HEK293 (cell line): ENCODE measurements at regions not wholly inside any gene's neighbourhood (a gene's known extent, or its start where the extent isn't known, plus 50 kb on each side); places are given as distances from the start of the nearest gene placed in this dataset.

Experiments used
- CTCF ChIA-PET: fragments of 350-600 bp; formaldehyde crosslinking; extraction: SDS; loops from one replicate; lab custom pipeline; 2021; ENCODE audit warnings: antibody characterized with exemption; lab: Yijun Ruan, JAX
- POLR2A ChIA-PET: fragments of 300-600 bp; formaldehyde crosslinking; extraction: SDS; loops from one replicate; lab custom pipeline; 2020; ENCODE audit warnings: antibody characterized with exemption, inconsistent platforms; lab: Yijun Ruan, JAX
- H3K27ac ChIP-seq: fragments of 200-500 bp; sonication (Bioruptor generic); 2 replicates; pipeline ENCODE4 v1.5.1; 2014; ENCODE audit warnings: low read depth, low read length, control low read depth, inconsistent platforms; ENCODE audit errors: extremely low read depth
- H3K36me3 ChIP-seq, 2 experiments: fragments of 200-500 bp in 1 of 2; sonication (Bioruptor generic) in 1 of 2; 1 replicate in 1 of 2; 2 replicates in 1 of 2; pipeline ENCODE4 v1.5.1; 2014 to 2017; ENCODE audit warnings: inconsistent platforms in 2 of 2, low read length in 2 of 2; ENCODE audit not compliant: control insufficient read depth in 2 of 2, insufficient read depth in 1 of 2
- H3K4me1 ChIP-seq: fragments of 200-500 bp; sonication (Bioruptor generic); 2 replicates; pipeline ENCODE4 v1.5.1; 2014; ENCODE audit warnings: mild to moderate bottlenecking, low read length, inconsistent platforms; ENCODE audit not compliant: control insufficient read depth, insufficient read depth
- H3K4me3 ChIP-seq: 2 replicates; pipeline ENCODE4 v1.5.1; 2011; ENCODE audit warnings: low read depth, mild to moderate bottlenecking, control low read depth, low read length, moderate library complexity
- H3K9me3 ChIP-seq: fragments of 200-500 bp; sonication (Bioruptor generic); 2 replicates; pipeline ENCODE4 v1.5.1; 2014; ENCODE audit warnings: low read depth, low read length, inconsistent platforms; ENCODE audit not compliant: control insufficient read depth, insufficient read depth
- GLI4 ChIP-seq: fragments of 450-650 bp; formaldehyde crosslinking; IDR thresholded peaks from 2 replicates; pipeline ENCODE4 v1.5.1; 2016; ENCODE audit warnings: missing biosample characterization, missing genetic modification characterization
- KLF7 ChIP-seq: fragments of 450-650 bp; formaldehyde crosslinking; IDR thresholded peaks from 2 replicates; pipeline ENCODE4 v1.5.1; 2016; ENCODE audit warnings: missing biosample characterization, missing genetic modification characterization, borderline replicate concordance
- MEIS1 ChIP-seq: sonication (generic); formaldehyde crosslinking; IDR thresholded peaks from 2 replicates; pipeline ENCODE4 v1.8.1; 2022; ENCODE audit warnings: missing genetic modification reagents, mild to moderate bottlenecking, borderline replicate concordance
- WT1 ChIP-seq: fragments of 450-650 bp; formaldehyde crosslinking; IDR thresholded peaks from 2 replicates; pipeline ENCODE4 v1.5.1; 2016; ENCODE audit warnings: missing biosample characterization, missing genetic modification characterization
- ZBTB7A ChIP-seq: fragments of 450-650 bp; formaldehyde crosslinking; IDR thresholded peaks from 2 replicates; pipeline ENCODE4 v1.5.1; 2016; ENCODE audit warnings: low read depth, missing biosample characterization, missing genetic modification characterization
- ZNF114 ChIP-seq: fragments of 450-650 bp; formaldehyde crosslinking; IDR thresholded peaks from 2 replicates; pipeline ENCODE4 v1.5.0; 2017; ENCODE audit warnings: missing biosample characterization, missing genetic modification characterization
- ZNF138 ChIP-seq: fragments of 450-650 bp; formaldehyde crosslinking; IDR thresholded peaks from 2 replicates; pipeline ENCODE4 v1.5.1; 2016; ENCODE audit warnings: missing biosample characterization, missing genetic modification characterization, borderline replicate concordance
- ZNF140 ChIP-seq: fragments of 450-650 bp; formaldehyde crosslinking; IDR thresholded peaks from 2 replicates; pipeline ENCODE4 v1.5.1; 2016; ENCODE audit warnings: missing biosample characterization, missing genetic modification characterization
- ZNF184 ChIP-seq: fragments of 450-650 bp; IDR thresholded peaks from 2 replicates; pipeline ENCODE4 v1.5.1; 2018; ENCODE audit warnings: missing biosample characterization, mild to moderate bottlenecking, missing genetic modification characterization
- ZNF202 ChIP-seq: fragments of 450-650 bp; formaldehyde crosslinking; IDR thresholded peaks from 2 replicates; pipeline ENCODE4 v1.5.1; 2016; ENCODE audit warnings: missing biosample characterization, missing genetic modification characterization, borderline replicate concordance
- ZNF514 ChIP-seq: fragments of 450-650 bp; formaldehyde crosslinking; IDR thresholded peaks from 2 replicates; pipeline ENCODE4 v1.5.1; 2016; ENCODE audit warnings: missing biosample characterization, missing genetic modification characterization
- ZNF548 ChIP-seq: fragments of 450-650 bp; formaldehyde crosslinking; IDR thresholded peaks from 2 replicates; pipeline ENCODE4 v1.5.1; 2016; ENCODE audit warnings: missing biosample characterization, missing genetic modification characterization
- ZNF549 ChIP-seq: fragments of 450-650 bp; IDR thresholded peaks from 2 replicates; pipeline ENCODE4 v1.5.1; 2018; ENCODE audit warnings: missing biosample characterization, missing genetic modification characterization, mild to moderate bottlenecking, inconsistent platforms, moderate library complexity
- ZNF558 ChIP-seq: fragments of 450-650 bp; formaldehyde crosslinking; IDR thresholded peaks from 2 replicates; pipeline ENCODE4 v1.5.1; 2016; ENCODE audit warnings: missing biosample characterization, missing genetic modification characterization
- ZNF747 ChIP-seq: fragments of 450-650 bp; formaldehyde crosslinking; IDR thresholded peaks from 2 replicates; pipeline ENCODE4 v1.5.1; 2016; ENCODE audit warnings: missing biosample characterization, missing genetic modification characterization
- ZNF768 ChIP-seq: fragments of 450-650 bp; formaldehyde crosslinking; IDR thresholded peaks from 2 replicates; pipeline ENCODE4 v1.5.1; 2018; ENCODE audit warnings: missing biosample characterization, mild to moderate bottlenecking, missing genetic modification characterization
- ZNF791 ChIP-seq: fragments of 450-650 bp; formaldehyde crosslinking; IDR thresholded peaks from 2 replicates; pipeline ENCODE4 v1.5.1; 2016; ENCODE audit warnings: missing biosample characterization, missing genetic modification characterization
- TF ChIP-seq, protein P1 (sequence below): fragments of 450-650 bp; formaldehyde crosslinking; IDR thresholded peaks from 2 replicates; pipeline ENCODE4 v1.5.1; 2016; ENCODE audit warnings: missing biosample characterization, missing genetic modification characterization, borderline replicate concordance
- TF ChIP-seq, protein P2 (sequence below): fragments of 450-650 bp; formaldehyde crosslinking; IDR thresholded peaks from 2 replicates; pipeline ENCODE4 v1.5.1; 2016; ENCODE audit warnings: missing biosample characterization, missing genetic modification characterization, low read depth
- TF ChIP-seq, protein P3 (sequence below): fragments of 450-650 bp; formaldehyde crosslinking; IDR thresholded peaks from 2 replicates; pipeline ENCODE4 v1.5.1; 2017; ENCODE audit warnings: missing biosample characterization, missing genetic modification characterization
- TF ChIP-seq, protein P4 (sequence below): fragments of 450-650 bp; formaldehyde crosslinking; IDR thresholded peaks from 2 replicates; pipeline ENCODE4 v1.5.1; 2017; ENCODE audit warnings: missing biosample characterization, mild to moderate bottlenecking, missing genetic modification characterization, moderate library complexity
- TF ChIP-seq, protein P5 (sequence below): fragments of 450-650 bp; IDR thresholded peaks from 2 replicates; pipeline ENCODE4 v1.5.1; 2018; ENCODE audit warnings: missing biosample characterization, mild to moderate bottlenecking, missing genetic modification characterization
- TF ChIP-seq, protein P6 (sequence below): fragments of 450-650 bp; formaldehyde crosslinking; IDR thresholded peaks from 2 replicates; pipeline ENCODE4 v1.5.1; 2016; ENCODE audit warnings: missing biosample characterization, missing genetic modification characterization
- TF ChIP-seq, protein P7 (sequence below): fragments of 450-650 bp; formaldehyde crosslinking; IDR thresholded peaks from 2 replicates; pipeline ENCODE4 v1.5.1; 2016; ENCODE audit warnings: missing biosample characterization, missing genetic modification characterization

DNA sequence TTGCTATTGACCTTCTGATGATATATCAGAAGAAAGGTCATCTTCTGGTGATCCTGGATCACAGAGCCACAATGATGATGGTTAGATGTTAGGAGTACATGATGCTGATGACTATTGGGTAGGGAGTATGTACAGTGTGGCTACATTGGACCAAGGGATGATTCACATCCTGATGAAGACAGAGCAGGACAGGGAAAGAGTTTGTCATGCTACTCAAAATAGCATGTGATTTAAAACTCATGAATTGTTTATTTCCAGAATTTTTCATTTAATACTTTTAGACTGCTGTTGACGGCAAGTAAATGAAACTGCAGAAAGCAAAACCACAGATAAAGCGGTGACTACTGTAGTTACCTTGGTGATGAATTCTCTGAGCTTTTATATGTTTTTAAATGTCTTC lies 397.3 kb downstream of the PPP1R3A start:
- H3K9me3 ChIP-seq = no peaks in the 10 kb centered on the region
- POLR2A ChIA-PET = no interaction called here
- H3K4me1 ChIP-seq = no peaks in the 10 kb centered on the region
- H3K36me3 ChIP-seq = no peaks in the 10 kb centered on the region
- no peak overlapping the region for H3K27ac ChIP-seq
- CTCF ChIA-PET = no interaction called here
- TF ChIP-seq ZNF514 = no peak
- no peak for TF ChIP-seq ZNF184 (tag by site-specific recombination)
- TF ChIP-seq ZNF768 (tag by site-specific recombination) = no peak
- TF ChIP-seq, protein P1, sequence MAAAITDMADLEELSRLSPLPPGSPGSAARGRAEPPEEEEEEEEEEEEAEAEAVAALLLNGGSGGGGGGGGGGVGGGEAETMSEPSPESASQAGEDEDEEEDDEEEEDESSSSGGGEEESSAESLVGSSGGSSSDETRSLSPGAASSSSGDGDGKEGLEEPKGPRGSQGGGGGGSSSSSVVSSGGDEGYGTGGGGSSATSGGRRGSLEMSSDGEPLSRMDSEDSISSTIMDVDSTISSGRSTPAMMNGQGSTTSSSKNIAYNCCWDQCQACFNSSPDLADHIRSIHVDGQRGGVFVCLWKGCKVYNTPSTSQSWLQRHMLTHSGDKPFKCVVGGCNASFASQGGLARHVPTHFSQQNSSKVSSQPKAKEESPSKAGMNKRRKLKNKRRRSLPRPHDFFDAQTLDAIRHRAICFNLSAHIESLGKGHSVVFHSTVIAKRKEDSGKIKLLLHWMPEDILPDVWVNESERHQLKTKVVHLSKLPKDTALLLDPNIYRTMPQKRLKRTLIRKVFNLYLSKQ (tag by site-specific recombination) = no peak
- no peak for TF ChIP-seq ZNF558 (tag by site-specific recombination)
- no peak for TF ChIP-seq ZBTB7A (tag by site-specific recombination)
- TF ChIP-seq, protein P2, sequence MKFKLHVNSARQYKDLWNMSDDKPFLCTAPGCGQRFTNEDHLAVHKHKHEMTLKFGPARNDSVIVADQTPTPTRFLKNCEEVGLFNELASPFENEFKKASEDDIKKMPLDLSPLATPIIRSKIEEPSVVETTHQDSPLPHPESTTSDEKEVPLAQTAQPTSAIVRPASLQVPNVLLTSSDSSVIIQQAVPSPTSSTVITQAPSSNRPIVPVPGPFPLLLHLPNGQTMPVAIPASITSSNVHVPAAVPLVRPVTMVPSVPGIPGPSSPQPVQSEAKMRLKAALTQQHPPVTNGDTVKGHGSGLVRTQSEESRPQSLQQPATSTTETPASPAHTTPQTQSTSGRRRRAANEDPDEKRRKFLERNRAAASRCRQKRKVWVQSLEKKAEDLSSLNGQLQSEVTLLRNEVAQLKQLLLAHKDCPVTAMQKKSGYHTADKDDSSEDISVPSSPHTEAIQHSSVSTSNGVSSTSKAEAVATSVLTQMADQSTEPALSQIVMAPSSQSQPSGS (tag by site-specific recombination) = no peak
- TF ChIP-seq ZNF548 (tag by site-specific recombination) = no peak
- no peak for TF ChIP-seq WT1 (tag by site-specific recombination)
- TF ChIP-seq, protein P3, sequence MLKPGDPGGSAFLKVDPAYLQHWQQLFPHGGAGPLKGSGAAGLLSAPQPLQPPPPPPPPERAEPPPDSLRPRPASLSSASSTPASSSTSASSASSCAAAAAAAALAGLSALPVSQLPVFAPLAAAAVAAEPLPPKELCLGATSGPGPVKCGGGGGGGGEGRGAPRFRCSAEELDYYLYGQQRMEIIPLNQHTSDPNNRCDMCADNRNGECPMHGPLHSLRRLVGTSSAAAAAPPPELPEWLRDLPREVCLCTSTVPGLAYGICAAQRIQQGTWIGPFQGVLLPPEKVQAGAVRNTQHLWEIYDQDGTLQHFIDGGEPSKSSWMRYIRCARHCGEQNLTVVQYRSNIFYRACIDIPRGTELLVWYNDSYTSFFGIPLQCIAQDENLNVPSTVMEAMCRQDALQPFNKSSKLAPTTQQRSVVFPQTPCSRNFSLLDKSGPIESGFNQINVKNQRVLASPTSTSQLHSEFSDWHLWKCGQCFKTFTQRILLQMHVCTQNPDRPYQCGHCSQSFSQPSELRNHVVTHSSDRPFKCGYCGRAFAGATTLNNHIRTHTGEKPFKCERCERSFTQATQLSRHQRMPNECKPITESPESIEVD (tag by site-specific recombination) = no peak
- no peak for TF ChIP-seq ZNF138
- TF ChIP-seq KLF7 (tag by site-specific recombination) = no peak
- no peak for TF ChIP-seq ZNF747 (tag by site-specific recombination)
- TF ChIP-seq ZNF202 (tag by site-specific recombination) = no peak
- TF ChIP-seq, protein P4, sequence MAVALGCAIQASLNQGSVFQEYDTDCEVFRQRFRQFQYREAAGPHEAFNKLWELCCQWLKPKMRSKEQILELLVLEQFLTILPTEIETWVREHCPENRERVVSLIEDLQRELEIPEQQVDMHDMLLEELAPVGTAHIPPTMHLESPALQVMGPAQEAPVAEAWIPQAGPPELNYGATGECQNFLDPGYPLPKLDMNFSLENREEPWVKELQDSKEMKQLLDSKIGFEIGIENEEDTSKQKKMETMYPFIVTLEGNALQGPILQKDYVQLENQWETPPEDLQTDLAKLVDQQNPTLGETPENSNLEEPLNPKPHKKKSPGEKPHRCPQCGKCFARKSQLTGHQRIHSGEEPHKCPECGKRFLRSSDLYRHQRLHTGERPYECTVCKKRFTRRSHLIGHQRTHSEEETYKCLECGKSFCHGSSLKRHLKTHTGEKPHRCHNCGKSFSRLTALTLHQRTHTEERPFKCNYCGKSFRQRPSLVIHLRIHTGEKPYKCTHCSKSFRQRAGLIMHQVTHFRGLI (tag by site-specific recombination) = no peak
- TF ChIP-seq ZNF549 (tag by site-specific recombination) = no peak
- no peak overlapping the region for H3K4me3 ChIP-seq

DNA sequence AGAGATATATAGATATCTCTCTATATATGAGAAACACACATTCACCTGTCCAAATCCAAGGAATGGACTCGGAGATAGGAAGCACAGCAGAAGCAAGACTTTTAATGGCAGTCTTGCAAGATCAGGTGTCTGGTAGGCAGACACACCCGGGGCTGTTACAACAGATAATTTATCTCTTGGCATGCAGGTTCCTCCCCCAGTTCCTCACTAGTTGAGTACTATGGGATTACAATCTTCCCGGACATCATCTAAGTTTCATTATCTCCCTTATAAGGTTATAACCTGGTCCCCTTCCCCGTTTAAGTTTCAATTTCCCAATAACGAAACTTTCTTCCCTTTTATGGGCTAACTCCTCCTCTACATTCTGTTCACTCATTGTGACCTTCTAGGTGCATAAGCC lies 399.3 kb downstream of the PPP1R3A start:
- ChIA-PET POLR2A (no interaction called here), CTCF (no interaction called here)
- Histone ChIP-seq H3K4me3 (no peak overlapping the region), H3K36me3 (no peaks in the 10 kb centered on the region), H3K4me1 (no peaks in the 10 kb centered on the region), H3K27ac (no peak overlapping the region), H3K9me3 (no peaks in the 10 kb centered on the region)
- no peak for TF ChIP-seq GLI4 (tag by site-specific recombination)
- no peak for TF ChIP-seq ZNF140 (tag by site-specific recombination)
- TF ChIP-seq, protein P5, sequence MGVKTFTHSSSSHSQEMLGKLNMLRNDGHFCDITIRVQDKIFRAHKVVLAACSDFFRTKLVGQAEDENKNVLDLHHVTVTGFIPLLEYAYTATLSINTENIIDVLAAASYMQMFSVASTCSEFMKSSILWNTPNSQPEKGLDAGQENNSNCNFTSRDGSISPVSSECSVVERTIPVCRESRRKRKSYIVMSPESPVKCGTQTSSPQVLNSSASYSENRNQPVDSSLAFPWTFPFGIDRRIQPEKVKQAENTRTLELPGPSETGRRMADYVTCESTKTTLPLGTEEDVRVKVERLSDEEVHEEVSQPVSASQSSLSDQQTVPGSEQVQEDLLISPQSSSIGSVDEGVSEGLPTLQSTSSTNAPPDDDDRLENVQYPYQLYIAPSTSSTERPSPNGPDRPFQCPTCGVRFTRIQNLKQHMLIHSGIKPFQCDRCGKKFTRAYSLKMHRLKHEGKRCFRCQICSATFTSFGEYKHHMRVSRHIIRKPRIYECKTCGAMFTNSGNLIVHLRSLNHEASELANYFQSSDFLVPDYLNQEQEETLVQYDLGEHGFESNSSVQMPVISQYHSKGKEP (tag by site-specific recombination) = no peak
- no peak for TF ChIP-seq ZNF114 (tag by site-specific recombination)
- TF ChIP-seq, protein P6, sequence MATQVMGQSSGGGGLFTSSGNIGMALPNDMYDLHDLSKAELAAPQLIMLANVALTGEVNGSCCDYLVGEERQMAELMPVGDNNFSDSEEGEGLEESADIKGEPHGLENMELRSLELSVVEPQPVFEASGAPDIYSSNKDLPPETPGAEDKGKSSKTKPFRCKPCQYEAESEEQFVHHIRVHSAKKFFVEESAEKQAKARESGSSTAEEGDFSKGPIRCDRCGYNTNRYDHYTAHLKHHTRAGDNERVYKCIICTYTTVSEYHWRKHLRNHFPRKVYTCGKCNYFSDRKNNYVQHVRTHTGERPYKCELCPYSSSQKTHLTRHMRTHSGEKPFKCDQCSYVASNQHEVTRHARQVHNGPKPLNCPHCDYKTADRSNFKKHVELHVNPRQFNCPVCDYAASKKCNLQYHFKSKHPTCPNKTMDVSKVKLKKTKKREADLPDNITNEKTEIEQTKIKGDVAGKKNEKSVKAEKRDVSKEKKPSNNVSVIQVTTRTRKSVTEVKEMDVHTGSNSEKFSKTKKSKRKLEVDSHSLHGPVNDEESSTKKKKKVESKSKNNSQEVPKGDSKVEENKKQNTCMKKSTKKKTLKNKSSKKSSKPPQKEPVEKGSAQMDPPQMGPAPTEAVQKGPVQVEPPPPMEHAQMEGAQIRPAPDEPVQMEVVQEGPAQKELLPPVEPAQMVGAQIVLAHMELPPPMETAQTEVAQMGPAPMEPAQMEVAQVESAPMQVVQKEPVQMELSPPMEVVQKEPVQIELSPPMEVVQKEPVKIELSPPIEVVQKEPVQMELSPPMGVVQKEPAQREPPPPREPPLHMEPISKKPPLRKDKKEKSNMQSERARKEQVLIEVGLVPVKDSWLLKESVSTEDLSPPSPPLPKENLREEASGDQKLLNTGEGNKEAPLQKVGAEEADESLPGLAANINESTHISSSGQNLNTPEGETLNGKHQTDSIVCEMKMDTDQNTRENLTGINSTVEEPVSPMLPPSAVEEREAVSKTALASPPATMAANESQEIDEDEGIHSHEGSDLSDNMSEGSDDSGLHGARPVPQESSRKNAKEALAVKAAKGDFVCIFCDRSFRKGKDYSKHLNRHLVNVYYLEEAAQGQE = no peak
- TF ChIP-seq, protein P7, sequence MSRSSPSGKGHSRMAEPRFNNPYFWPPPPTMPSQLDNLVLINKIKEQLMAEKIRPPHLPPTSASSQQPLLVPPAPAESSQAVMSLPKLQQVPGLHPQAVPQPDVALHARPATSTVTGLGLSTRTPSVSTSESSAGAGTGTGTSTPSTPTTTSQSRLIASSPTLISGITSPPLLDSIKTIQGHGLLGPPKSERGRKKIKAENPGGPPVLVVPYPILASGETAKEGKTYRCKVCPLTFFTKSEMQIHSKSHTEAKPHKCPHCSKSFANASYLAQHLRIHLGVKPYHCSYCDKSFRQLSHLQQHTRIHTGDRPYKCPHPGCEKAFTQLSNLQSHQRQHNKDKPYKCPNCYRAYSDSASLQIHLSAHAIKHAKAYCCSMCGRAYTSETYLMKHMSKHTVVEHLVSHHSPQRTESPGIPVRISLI (tag by site-specific recombination) = no peak
- no peak for TF ChIP-seq ZNF791 (tag by site-specific recombination)
- TF ChIP-seq MEIS1 = no peak
